GM06990 (cell line): ENCODE measurements at regions not wholly inside any gene's neighbourhood (a gene's known extent, or its start where the extent isn't known, plus 50 kb on each side); places are given as distances from the start of the nearest gene placed in this dataset.

Experiments
- DNase-seq: peaks from one replicate; pipeline ENCODE4 v3.0.0-alpha.2; 2011; ENCODE audit not compliant: insufficient read length; ENCODE audit errors: extremely low read depth
- H3K27me3 ChIP-seq: replicated peaks from 2 replicates; pipeline ENCODE4 v1.6.0; 2011; ENCODE audit warnings: low read length; ENCODE audit not compliant: control insufficient read depth, insufficient read depth
- H3K36me3 ChIP-seq: 2 replicates; pipeline ENCODE4 v1.5.1; 2011; ENCODE audit warnings: low read length; ENCODE audit not compliant: control insufficient read depth, insufficient read depth
- H3K4me3 ChIP-seq: replicated peaks from 2 replicates; pipeline ENCODE4 v1.5.1; 2011; ENCODE audit warnings: low read depth, mild to moderate bottlenecking, control low read depth, low read length
- CTCF ChIP-seq: IDR thresholded peaks from 2 replicates; pipeline ENCODE4 v1.5.1; 2011; ENCODE audit warnings: low read length, control low read depth, mild to moderate bottlenecking, inconsistent platforms; ENCODE audit not compliant: insufficient read depth, poor library complexity, severe bottlenecking

GRCh38 chr5:82911910-82912309 lies 165.3 kb downstream of the TMEM167A start:
- DNase-seq = no peak
- Histone ChIP-seq H3K36me3 (no peaks in the 10 kb centered on the region), H3K4me3 (no peak overlapping the region), H3K27me3 (no peaks in the 10 kb centered on the region)
- TF ChIP-seq CTCF = no peak

GRCh38 chr5:82910905-82911304 lies 166.3 kb downstream of the TMEM167A start:
- Histone ChIP-seq H3K4me3 (no peak overlapping the region), H3K36me3 (no peaks in the 10 kb centered on the region), H3K27me3 (no peaks in the 10 kb centered on the region)
- no peak for DNase-seq
- no peak for TF ChIP-seq CTCF

- H3K4me3 ChIP-seq = no peak overlapping the region
- TF ChIP-seq CTCF = no peak
- H3K36me3 ChIP-seq = no peaks in the 10 kb centered on the region
- H3K27me3 ChIP-seq = no peaks in the 10 kb centered on the region
- DNase-seq = no peak
These were observed 166.7 kb downstream of the TMEM167A start for GRCh38 chr5:82910491-82910890.

- no peak overlapping the region for H3K4me3 ChIP-seq
- no peaks in the 10 kb centered on the region for H3K36me3 ChIP-seq
- no peak for DNase-seq
- TF ChIP-seq CTCF = no peak
- H3K27me3 ChIP-seq = no peaks in the 10 kb centered on the region
These were observed 167.4 kb downstream of the TMEM167A start for GRCh38 chr5:82909771-82910170.

GRCh38 chr5:82905986-82906385 lies 171.2 kb downstream of the TMEM167A start:
- Histone ChIP-seq H3K36me3 (no peaks in the 10 kb centered on the region), H3K27me3 (no peaks in the 10 kb centered on the region), H3K4me3 (no peak overlapping the region)
- TF ChIP-seq CTCF = no peak
- no peak for DNase-seq

- Histone ChIP-seq H3K4me3 (no peak overlapping the region), H3K27me3 (no peaks in the 10 kb centered on the region), H3K36me3 (no peaks in the 10 kb centered on the region)
- DNase-seq = no peak
- TF ChIP-seq CTCF = no peak
These were observed 175.8 kb downstream of the TMEM167A start for GRCh38 chr5:82901281-82901888.
